Superior temporal gyrus (tissue), 1 donor: ENCODE measurements at regions not wholly inside any gene's neighbourhood (a gene's known extent, or its start where the extent isn't known, plus 50 kb on each side); places are given as distances from the start of the nearest gene placed in this dataset.
"Not testable (repeated sequence)": the region's sequence is repeated elsewhere in the genome, so short reads cannot be mapped to it uniquely, and the experiment has no call there.

ENCODE experiments used
- DNase-seq: peaks from one replicate; pipeline ENCODE4 v3.0.0-alpha.2; 2016; ENCODE audit errors: extremely low spot score

- DNase-seq = no peak
These were observed 72.0 kb upstream of the VKORC1L1 start for GRCh38 chr7:65800890-65801341.

GRCh38 chr7:65804887-65805286 lies 68.0 kb upstream of the VKORC1L1 start:
- DNase-seq = no peak

GRCh38 chr7:65807067-65807466 lies 65.8 kb upstream of the VKORC1L1 start:
- not testable (repeated sequence) for DNase-seq

GRCh38 chr7:65809259-65809981 lies 63.5 kb upstream of the VKORC1L1 start:
- no peak for DNase-seq

GRCh38 chr7:65809982-65810288 lies 62.9 kb upstream of the VKORC1L1 start:
- DNase-seq = no peak

- DNase-seq = no peak
These were observed 60.6 kb upstream of the VKORC1L1 start for GRCh38 chr7:65812281-65812680.

GRCh38 chr7:65814556-65815167 lies 58.2 kb upstream of the VKORC1L1 start:
- DNase-seq = not testable (repeated sequence)

- no peak for DNase-seq
These were observed 52.5 kb upstream of the VKORC1L1 start for GRCh38 chr7:65820287-65820950.
